ENCODE measurements at regions not wholly inside any gene's neighbourhood (a gene's known extent, or its start where the extent isn't known, plus 50 kb on each side); places are given as distances from the start of the nearest gene placed in this dataset.

- no peak overlapping the region for H3K9ac ChIP-seq (ENCODE audit: low read length)
- no peak overlapping the region for H2AFZ ChIP-seq (ENCODE audit: low read depth, low read length, poor library complexity, severe bottlenecking)
- no peak overlapping the region for H3K4me2 ChIP-seq (ENCODE audit: low read length)
- TF ChIP-seq EGR1 (IDR thresholded peaks at IDR 0.05; ENCODE audit: low read depth) (no peak), CTCF (IDR thresholded peaks at IDR 0.05 in 2 of 3, conservative IDR thresholded peaks at IDR 0.05 in 1 of 3; ENCODE audit: borderline replicate concordance in 1 of 3, insufficient read depth in 1 of 3, low read depth in 2 of 3, low read length in 2 of 3) (no peak), SIN3A (IDR thresholded peaks at IDR 0.05; ENCODE audit: low read depth) (no peak), ELF1 (IDR thresholded peaks at IDR 0.05; ENCODE audit: borderline replicate concordance, low read depth) (no peak), ZBTB33 (IDR thresholded peaks at IDR 0.05; ENCODE audit: extremely low read depth, insufficient replicate concordance, low read length) (no peak), EZH2 (IDR thresholded peaks at IDR 0.05) (no peak), FOSL1 (IDR thresholded peaks at IDR 0.05; ENCODE audit: low read depth) (no peak), JUND (IDR thresholded peaks at IDR 0.05) (no peak), EZH2phosphoT487 (IDR thresholded peaks at IDR 0.05; ENCODE audit: borderline replicate concordance) (no peak), ATF3 (IDR thresholded peaks at IDR 0.05) (no peak), MAX (IDR thresholded peaks at IDR 0.05) (no peak)
- intact Hi-C loops (cut with micrococcal nuclease): no loop called here
- no peak overlapping the region for H3K4me3 ChIP-seq (replicated peaks in 1 of 2; ENCODE audit: low read depth in 1 of 2, low read length in 2 of 2)
- no peaks in the 10 kb centered on the region for H3K9me2 ChIP-seq (ENCODE audit: insufficient read depth)
- H3K9me3 ChIP-seq (ENCODE audit: control insufficient read depth in 1 of 2, insufficient read depth in 1 of 2, low read depth in 1 of 2, low read length in 2 of 2): peaks cover 12 to 25% of the 10 kb centered on the region in 2 experiments; a peak in 2 of 4 replicates
- H4K20me1 ChIP-seq (ENCODE audit: insufficient read depth): no peaks in the 10 kb centered on the region
- no peaks in the 10 kb centered on the region for H3K4me1 ChIP-seq (ENCODE audit: control insufficient read depth in 1 of 2, insufficient read depth in 2 of 2, low read length in 2 of 2)
- no peak overlapping the region for H3K27ac ChIP-seq (ENCODE audit: low read depth, low read length)
- ChIA-PET CTCF (no interaction called here), RAD21 (ENCODE audit: low non-redundant PET in 1 of 2, low total read pairs in 2 of 2, uncharacterized antibody in 2 of 2, unreplicated experiment in 2 of 2) (no interaction called here), POLR2A (no interaction called here)
- H3K36me3 ChIP-seq (ENCODE audit: control insufficient read depth in 1 of 2, insufficient read depth in 2 of 2, low read length in 2 of 2): no peaks in the 10 kb centered on the region
- DNase-seq (ENCODE audit: low read depth, low spot score) (no peak), ATAC-seq (no peak)
- no TSS peak for BruUV-seq (replicated peaks)
- no peaks in the 10 kb centered on the region for H3K27me3 ChIP-seq (ENCODE audit: insufficient read depth, low read length)
- H3K79me2 ChIP-seq (ENCODE audit: insufficient read depth, low read length): no peaks in the 10 kb centered on the region
These were observed 472.0 kb upstream of the FZD8 start for GRCh38 chr10:36114141-36114540.
